ENCODE measurements at regions not wholly inside any gene's neighbourhood (a gene's known extent, or its start where the extent isn't known, plus 50 kb on each side); places are given as distances from the start of the nearest gene placed in this dataset.

DNA sequence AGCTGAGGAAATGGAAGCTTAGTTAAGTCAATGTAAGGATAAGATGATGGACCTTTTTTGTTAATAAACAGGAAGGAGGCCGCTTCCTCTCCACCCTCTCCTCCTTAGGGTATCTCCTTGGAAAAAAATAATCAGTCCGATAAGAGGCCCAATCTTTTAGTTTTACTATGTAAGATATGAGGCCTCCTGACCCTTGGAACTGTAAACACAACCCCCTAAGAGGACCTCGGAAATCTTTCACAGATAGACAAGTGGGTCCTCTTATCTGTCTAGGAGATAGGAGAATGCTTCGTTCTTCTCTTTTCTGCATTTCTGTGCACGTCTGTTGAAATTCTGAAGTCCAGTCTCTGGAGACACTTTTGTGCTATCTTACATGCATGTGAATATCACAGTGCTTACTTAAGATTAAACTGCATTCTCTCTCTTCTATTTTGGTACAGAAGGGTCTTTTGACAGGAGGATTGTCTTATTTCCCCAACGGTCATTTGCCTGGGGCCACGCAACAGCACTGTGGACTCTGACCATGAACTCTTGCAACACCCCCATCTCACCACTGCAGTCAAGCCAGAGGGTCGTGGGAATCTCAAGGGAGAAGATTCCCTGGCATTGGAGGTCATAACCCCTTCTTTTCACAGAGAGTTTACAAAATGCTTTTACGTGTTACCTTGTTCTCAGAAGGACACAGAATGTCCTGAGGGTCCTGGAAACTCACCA is 313.0 kb upstream of the RTL1 start:
- no peaks in the 10 kb centered on the region for H3K36me3 ChIP-seq
- WGBS (ENCODE audit: insufficient coverage, low coverage, low lambda C conversion rate, missing lambda C conversion rate) = 39% methylated on average over 9 of the region's 9 CpGs
- DNase-seq = peak; percentile 18 to 42 (median 39)
- no peaks in the 10 kb centered on the region for H3K9me3 ChIP-seq
- H3K27ac ChIP-seq = no peak overlapping the region
- intact Hi-C loops (cut with DNase I) = no loop called here
- H3K4me3 ChIP-seq = no peak overlapping the region
- ATAC-seq = peak; percentile 58 to 68 (median 68)
- no peak for TF ChIP-seq POLR2A (IDR thresholded peaks at IDR 0.05)
- TF ChIP-seq, protein P1, sequence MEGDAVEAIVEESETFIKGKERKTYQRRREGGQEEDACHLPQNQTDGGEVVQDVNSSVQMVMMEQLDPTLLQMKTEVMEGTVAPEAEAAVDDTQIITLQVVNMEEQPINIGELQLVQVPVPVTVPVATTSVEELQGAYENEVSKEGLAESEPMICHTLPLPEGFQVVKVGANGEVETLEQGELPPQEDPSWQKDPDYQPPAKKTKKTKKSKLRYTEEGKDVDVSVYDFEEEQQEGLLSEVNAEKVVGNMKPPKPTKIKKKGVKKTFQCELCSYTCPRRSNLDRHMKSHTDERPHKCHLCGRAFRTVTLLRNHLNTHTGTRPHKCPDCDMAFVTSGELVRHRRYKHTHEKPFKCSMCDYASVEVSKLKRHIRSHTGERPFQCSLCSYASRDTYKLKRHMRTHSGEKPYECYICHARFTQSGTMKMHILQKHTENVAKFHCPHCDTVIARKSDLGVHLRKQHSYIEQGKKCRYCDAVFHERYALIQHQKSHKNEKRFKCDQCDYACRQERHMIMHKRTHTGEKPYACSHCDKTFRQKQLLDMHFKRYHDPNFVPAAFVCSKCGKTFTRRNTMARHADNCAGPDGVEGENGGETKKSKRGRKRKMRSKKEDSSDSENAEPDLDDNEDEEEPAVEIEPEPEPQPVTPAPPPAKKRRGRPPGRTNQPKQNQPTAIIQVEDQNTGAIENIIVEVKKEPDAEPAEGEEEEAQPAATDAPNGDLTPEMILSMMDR (IDR thresholded peaks at IDR 0.05) = no peak
- H3K4me1 ChIP-seq = peaks cover 0 to 9% (median 4%) of the 10 kb centered on the region in 4 donors
- no peaks in the 10 kb centered on the region for H3K27me3 ChIP-seq

DNA sequence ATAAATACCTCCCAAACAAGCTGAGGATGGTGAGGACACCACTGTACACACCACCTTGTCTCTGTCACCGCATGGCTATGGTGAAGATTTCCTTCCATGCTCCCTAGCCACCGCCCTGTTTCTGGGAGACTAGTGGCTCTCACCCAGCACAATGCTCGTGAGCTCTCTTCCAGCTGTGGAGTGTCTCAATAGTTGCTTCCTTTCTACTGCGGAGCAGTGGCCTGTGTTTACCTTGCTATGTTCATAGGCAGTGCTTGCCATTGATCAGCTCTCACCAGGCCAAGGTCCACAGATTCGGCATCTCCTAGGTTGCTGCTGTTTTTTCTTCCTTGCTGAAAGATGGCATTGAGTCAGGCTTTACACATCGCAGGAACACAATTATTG is 313.6 kb upstream of the RTL1 start:
- WGBS (ENCODE audit: insufficient coverage, low coverage, low lambda C conversion rate, missing lambda C conversion rate) = 25% methylated on average over 6 of the region's 6 CpGs

DNA sequence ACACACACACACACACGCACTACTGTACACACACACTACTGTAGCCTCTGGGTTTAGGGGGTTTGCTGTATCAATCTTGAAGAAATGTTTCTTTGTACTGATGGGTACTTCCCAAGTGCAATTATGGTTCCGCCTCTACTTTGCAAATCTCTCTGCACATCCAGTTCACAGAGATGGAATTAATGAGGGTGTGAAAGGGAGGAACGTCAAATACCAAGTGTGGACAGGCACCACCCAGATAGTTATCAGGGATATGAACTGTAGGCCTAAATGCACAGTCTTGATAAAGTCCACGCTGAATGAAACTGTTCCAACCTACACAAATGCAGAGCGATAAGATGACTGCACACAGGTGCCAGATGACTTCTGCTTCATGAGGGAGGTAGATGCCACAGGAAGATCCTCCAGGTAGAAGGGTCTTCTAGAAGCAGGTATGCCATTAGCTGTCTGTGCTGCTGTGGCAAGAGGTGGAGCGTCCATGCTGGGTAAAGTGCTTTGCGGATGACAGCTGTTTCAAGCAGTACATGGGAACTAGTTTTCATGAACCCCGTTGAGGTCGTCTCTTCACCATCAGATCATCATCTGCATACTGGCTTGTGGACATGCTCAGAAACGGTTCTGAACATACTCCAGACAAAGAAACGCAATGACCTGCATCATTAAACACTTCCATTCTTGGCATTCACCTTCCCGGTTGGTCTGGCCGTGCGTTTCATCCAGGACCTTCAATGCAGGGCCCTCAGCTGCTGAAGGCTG is 314.3 kb upstream of the RTL1 start:
- peaks cover 0 to 9% (median 4%) of the 10 kb centered on the region in 4 donors for H3K4me1 ChIP-seq
- no peaks in the 10 kb centered on the region for H3K36me3 ChIP-seq
- H3K9me3 ChIP-seq = no peaks in the 10 kb centered on the region
- TF ChIP-seq POLR2A (IDR thresholded peaks at IDR 0.05) = no peak
- TF ChIP-seq, protein P1 (IDR thresholded peaks at IDR 0.05) = no peak
- ATAC-seq = no peak
- H3K4me3 ChIP-seq = no peak overlapping the region
- no peak overlapping the region for H3K27ac ChIP-seq
- peak in 1 of 3 donors; percentile 23 for DNase-seq
- H3K27me3 ChIP-seq = no peaks in the 10 kb centered on the region
- 88% methylated on average over 11 of the region's 14 CpGs for WGBS (ENCODE audit: insufficient coverage, low coverage, low lambda C conversion rate, missing lambda C conversion rate)
- intact Hi-C loops (cut with DNase I) = no loop called here

More for the DNA sequence above, 313.6 kb upstream of the RTL1 start:
- DNase-seq (peak; percentile 26 to 50 (median 41)), ATAC-seq (peak; percentile 86 to 94 (median 93))
- intact Hi-C loops (cut with DNase I) = no loop called here
- TF ChIP-seq POLR2A (IDR thresholded peaks at IDR 0.05) = no peak
- TF ChIP-seq, protein P1 (IDR thresholded peaks at IDR 0.05) = no peak
- Histone ChIP-seq H3K9me3 (no peaks in the 10 kb centered on the region), H3K4me1 (peaks cover 0 to 9% (median 4%) of the 10 kb centered on the region in 4 donors), H3K4me3 (no peak overlapping the region), H3K27me3 (no peaks in the 10 kb centered on the region), H3K36me3 (no peaks in the 10 kb centered on the region), H3K27ac (no peak overlapping the region)

DNA sequence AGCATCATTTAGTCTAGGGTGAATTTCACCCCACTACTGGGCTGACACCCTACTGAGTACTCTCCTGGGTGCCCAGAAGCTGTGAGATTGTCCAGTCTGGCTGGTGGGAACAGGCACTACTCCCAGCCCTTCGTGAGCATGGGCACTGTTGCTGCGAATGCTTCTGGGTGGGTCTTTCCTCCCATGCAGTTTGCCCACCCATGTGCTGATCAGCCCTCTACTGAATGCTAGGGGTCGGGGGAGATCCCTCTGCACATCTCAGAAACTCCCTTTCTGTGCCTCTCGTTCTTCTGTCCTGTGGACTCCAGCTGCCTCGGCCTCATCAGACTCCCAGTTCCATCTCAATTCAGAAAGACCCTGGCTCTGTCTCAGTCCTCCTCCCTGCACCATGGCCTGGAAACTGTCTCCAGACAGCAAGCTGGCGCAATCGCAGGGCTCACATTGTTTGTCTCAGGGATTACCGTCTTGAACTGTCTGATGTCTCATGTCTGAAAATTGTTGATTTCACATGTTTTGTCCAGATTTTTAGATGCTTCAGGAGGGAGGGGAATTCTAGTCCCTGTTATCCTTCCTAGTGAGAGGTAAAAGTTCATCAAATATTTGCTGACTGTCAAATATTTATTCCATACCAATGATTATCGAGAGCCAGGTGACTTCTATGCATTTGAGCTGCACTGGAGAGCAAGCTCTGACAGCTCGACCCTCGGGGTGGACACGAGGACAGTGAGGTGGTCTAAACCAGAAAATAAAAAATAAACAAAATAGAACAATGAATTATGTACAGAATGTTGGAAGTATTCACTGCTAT is 316.6 kb upstream of the RTL1 start:
- H3K27me3 ChIP-seq = no peaks in the 10 kb centered on the region
- TF ChIP-seq POLR2A (IDR thresholded peaks at IDR 0.05) = no peak
- TF ChIP-seq, protein P1 (IDR thresholded peaks at IDR 0.05) = no peak
- no peak overlapping the region for H3K4me3 ChIP-seq
- H3K4me1 ChIP-seq = peaks cover 0 to 9% (median 4%) of the 10 kb centered on the region in 4 donors
- intact Hi-C loops (cut with DNase I) = loop anchor here in 1 of 2 donors (10.0 kb wide), 1 partner anchor 365 kb away; no protein-coding TSS in a partner anchor
- no peaks in the 10 kb centered on the region for H3K9me3 ChIP-seq
- H3K27ac ChIP-seq = no peak overlapping the region
- DNase-seq = peak in 1 of 3 donors; percentile 15
- 62% methylated on average over 9 of the region's 12 CpGs for WGBS (ENCODE audit: insufficient coverage, low coverage, low lambda C conversion rate, missing lambda C conversion rate)
- no peaks in the 10 kb centered on the region for H3K36me3 ChIP-seq
- no peak for ATAC-seq

Data from right lobe of liver (tissue), 6 donors.